Loucy (cell line): ENCODE measurements at regions not wholly inside any gene's neighbourhood (a gene's known extent, or its start where the extent isn't known, plus 50 kb on each side); places are given as distances from the start of the nearest gene placed in this dataset.

Experiments used
- CTCF ChIP-seq: fragments of 200-600 bp; sonication (generic); conservative IDR thresholded peaks from 2 replicates; pipeline ENCODE4 v1.5.1; 2014; ENCODE audit warnings: mild to moderate bottlenecking, antibody characterized with exemption, low read length
- EZH2phosphoT487 ChIP-seq: fragments of 200-600 bp; IDR thresholded peaks from 2 replicates; pipeline ENCODE4 v1.6.1; 2018; ENCODE audit warnings: antibody characterized with exemption, mild to moderate bottlenecking, moderate library complexity, borderline replicate concordance

GRCh38 chr4:137451172-137451825 is 81.0 kb downstream of the PCDH18 start:
- TF ChIP-seq CTCF (no peak), EZH2phosphoT487 (no peak)
